ENCODE measurements at regions not wholly inside any gene's neighbourhood (a gene's known extent, or its start where the extent isn't known, plus 50 kb on each side); places are given as distances from the start of the nearest gene placed in this dataset.

DNA sequence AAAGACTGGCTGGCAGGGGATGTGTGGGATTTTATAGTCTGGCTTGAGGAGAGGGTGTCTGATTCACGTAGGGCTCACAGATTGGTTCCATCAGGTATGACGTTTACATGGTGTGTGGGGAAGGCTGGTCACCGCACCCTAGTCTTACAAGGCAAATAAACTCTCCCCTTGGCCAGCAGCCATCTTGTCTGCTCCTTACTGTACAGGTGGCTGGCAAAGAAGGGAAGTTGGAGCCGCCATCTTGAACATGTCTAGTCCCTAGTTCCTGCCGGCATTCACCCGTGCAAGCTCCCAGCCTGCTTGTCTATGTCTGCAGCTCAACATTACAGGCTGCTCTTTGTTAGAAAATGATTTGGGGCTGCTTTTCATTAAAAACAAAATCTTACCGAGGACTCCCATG lies 97.6 kb downstream of the RAMP3 start:
- no peak for DNase-seq
- H3K27ac Mint-ChIP-seq = no peak overlapping the region
- Histone ChIP-seq H3K4me1 (ENCODE audit: control insufficient read depth, insufficient read depth, low read length, poor library complexity, severe bottlenecking) (no peaks in the 10 kb centered on the region), H3K4me3 (ENCODE audit: low read depth, low read length) (no peak overlapping the region), H3K27ac (ENCODE audit: insufficient read depth, low read length, poor library complexity, severe bottlenecking) (no peak overlapping the region), H3K36me3 (ENCODE audit: control insufficient read depth, insufficient read depth, low read length) (no peaks in the 10 kb centered on the region), H3K27me3 (ENCODE audit: control insufficient read depth, insufficient read depth, low read length) (no peaks in the 10 kb centered on the region), H3K9me3 (ENCODE audit: control insufficient read depth in 2 of 2, low read length in 2 of 2) (no peaks in the 10 kb centered on the region)
- no peak for ATAC-seq (ENCODE audit: low read depth in 2 of 2)
- no peaks in the 10 kb centered on the region for H3K36me3 Mint-ChIP-seq
- H3K4me3 Mint-ChIP-seq = no peak overlapping the region
- peaks cover 0 to 3% (median 0%) of the 10 kb centered on the region in 7 donors for H3K9me3 Mint-ChIP-seq
- H3K4me1 Mint-ChIP-seq = peaks cover 0 to 5% (median 0%) of the 10 kb centered on the region in 4 donors
- peaks cover 28% of the 10 kb centered on the region for H3K27me3 Mint-ChIP-seq

- H3K4me1 ChIP-seq (ENCODE audit: control insufficient read depth, insufficient read depth, low read length, poor library complexity, severe bottlenecking) = no peaks in the 10 kb centered on the region
- H3K27ac Mint-ChIP-seq = no peak overlapping the region
- no peak overlapping the region for H3K4me3 ChIP-seq (ENCODE audit: low read depth, low read length)
- H3K4me1 Mint-ChIP-seq = peaks cover 0 to 5% (median 0%) of the 10 kb centered on the region in 4 donors
- H3K27me3 ChIP-seq (ENCODE audit: control insufficient read depth, insufficient read depth, low read length) = no peaks in the 10 kb centered on the region
- H3K9me3 ChIP-seq (ENCODE audit: control insufficient read depth in 2 of 2, low read length in 2 of 2) = no peaks in the 10 kb centered on the region
- H3K9me3 Mint-ChIP-seq = peaks cover 0 to 3% (median 0%) of the 10 kb centered on the region in 7 donors
- ATAC-seq (ENCODE audit: low read depth in 2 of 2) = no peak
- no peaks in the 10 kb centered on the region for H3K36me3 Mint-ChIP-seq
- no peak for DNase-seq
- H3K36me3 ChIP-seq (ENCODE audit: control insufficient read depth, insufficient read depth, low read length) = no peaks in the 10 kb centered on the region
- H3K27ac ChIP-seq (ENCODE audit: insufficient read depth, low read length, poor library complexity, severe bottlenecking) = no peak overlapping the region
- peaks cover 23% of the 10 kb centered on the region for H3K27me3 Mint-ChIP-seq
- H3K4me3 Mint-ChIP-seq = no peak overlapping the region
Measured at GRCh38 chr7:45256309-45256708, 98.7 kb downstream of the RAMP3 start.

DNA sequence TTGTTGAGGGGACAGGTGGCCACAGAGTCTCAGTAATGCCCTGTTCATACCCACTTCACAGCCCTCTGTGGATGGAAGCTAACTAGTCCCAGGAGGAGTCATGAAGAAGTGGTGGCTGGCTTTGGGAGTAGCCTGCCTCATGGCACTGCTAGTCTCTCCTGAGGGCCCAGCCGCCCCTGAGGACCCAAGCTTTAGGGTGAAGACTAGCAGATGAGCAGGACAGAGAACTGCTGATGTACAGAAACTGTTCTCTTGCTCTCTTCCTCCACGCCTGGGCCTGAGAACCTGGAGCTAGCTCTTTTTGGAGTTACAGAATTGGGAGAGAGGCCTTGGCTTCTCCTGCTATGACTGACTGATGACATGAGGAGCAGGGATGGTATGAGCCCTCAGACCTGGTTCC lies 99.2 kb downstream of the RAMP3 start:
- H3K27me3 ChIP-seq (ENCODE audit: control insufficient read depth, insufficient read depth, low read length) = no peaks in the 10 kb centered on the region
- ATAC-seq (ENCODE audit: low read depth in 2 of 2) (no peak), DNase-seq (no peak)
- no peaks in the 10 kb centered on the region for H3K9me3 ChIP-seq (ENCODE audit: control insufficient read depth in 2 of 2, low read length in 2 of 2)
- Mint-ChIP-seq H3K27ac (no peak overlapping the region), H3K9me3 (peaks cover 0 to 3% (median 0%) of the 10 kb centered on the region in 7 donors), H3K27me3 (peaks cover 23% of the 10 kb centered on the region), H3K4me1 (peaks cover 0 to 5% (median under 1%) of the 10 kb centered on the region in 4 donors), H3K4me3 (no peak overlapping the region), H3K36me3 (no peaks in the 10 kb centered on the region)
- H3K36me3 ChIP-seq (ENCODE audit: control insufficient read depth, insufficient read depth, low read length) = no peaks in the 10 kb centered on the region
- H3K4me3 ChIP-seq (ENCODE audit: low read depth, low read length) = no peak overlapping the region
- no peaks in the 10 kb centered on the region for H3K4me1 ChIP-seq (ENCODE audit: control insufficient read depth, insufficient read depth, low read length, poor library complexity, severe bottlenecking)
- no peak overlapping the region for H3K27ac ChIP-seq (ENCODE audit: insufficient read depth, low read length, poor library complexity, severe bottlenecking)

- Histone ChIP-seq H3K4me3 (ENCODE audit: low read depth, low read length) (no peak overlapping the region), H3K27me3 (ENCODE audit: control insufficient read depth, insufficient read depth, low read length) (no peaks in the 10 kb centered on the region), H3K9me3 (ENCODE audit: control insufficient read depth in 2 of 2, low read length in 2 of 2) (no peaks in the 10 kb centered on the region), H3K27ac (ENCODE audit: insufficient read depth, low read length, poor library complexity, severe bottlenecking) (no peak overlapping the region), H3K4me1 (ENCODE audit: control insufficient read depth, insufficient read depth, low read length, poor library complexity, severe bottlenecking) (no peaks in the 10 kb centered on the region), H3K36me3 (ENCODE audit: control insufficient read depth, insufficient read depth, low read length) (no peaks in the 10 kb centered on the region)
- H3K27ac Mint-ChIP-seq = no peak overlapping the region
- peaks cover 0 to 5% (median 2%) of the 10 kb centered on the region in 4 donors for H3K4me1 Mint-ChIP-seq
- H3K36me3 Mint-ChIP-seq = no peaks in the 10 kb centered on the region
- ATAC-seq (ENCODE audit: low read depth in 2 of 2) (no peak), DNase-seq (no peak)
- peaks cover 23% of the 10 kb centered on the region for H3K27me3 Mint-ChIP-seq
- H3K9me3 Mint-ChIP-seq = peaks cover 0 to 3% (median 0%) of the 10 kb centered on the region in 7 donors
- H3K4me3 Mint-ChIP-seq = no peak overlapping the region
Measured at GRCh38 chr7:45257284-45257683, 99.7 kb downstream of the RAMP3 start.

- H3K4me3 Mint-ChIP-seq = no peak overlapping the region
- Histone ChIP-seq H3K27me3 (ENCODE audit: control insufficient read depth, insufficient read depth, low read length) (no peaks in the 10 kb centered on the region), H3K36me3 (ENCODE audit: control insufficient read depth, insufficient read depth, low read length) (no peaks in the 10 kb centered on the region), H3K4me3 (ENCODE audit: low read depth, low read length) (no peak overlapping the region), H3K4me1 (ENCODE audit: control insufficient read depth, insufficient read depth, low read length, poor library complexity, severe bottlenecking) (no peaks in the 10 kb centered on the region), H3K27ac (ENCODE audit: insufficient read depth, low read length, poor library complexity, severe bottlenecking) (no peak overlapping the region), H3K9me3 (ENCODE audit: control insufficient read depth in 2 of 2, low read length in 2 of 2) (peaks cover 0 to 2% of the 10 kb centered on the region in 2 experiments)
- no peaks in the 10 kb centered on the region for H3K36me3 Mint-ChIP-seq
- peaks cover 21% of the 10 kb centered on the region for H3K27me3 Mint-ChIP-seq
- H3K27ac Mint-ChIP-seq = no peak overlapping the region
- ATAC-seq (ENCODE audit: low read depth in 2 of 2) (no peak), DNase-seq (no peak)
- H3K9me3 Mint-ChIP-seq = peaks cover 0 to 8% (median 2%) of the 10 kb centered on the region in 7 donors
- H3K4me1 Mint-ChIP-seq = peaks cover 0 to 5% (median 2%) of the 10 kb centered on the region in 4 donors
Measured at GRCh38 chr7:45258533-45259226, 101.1 kb downstream of the RAMP3 start.

GRCh38 chr7:45259227-45259596 lies 101.6 kb downstream of the RAMP3 start:
- no peak for ATAC-seq (ENCODE audit: low read depth in 2 of 2)
- H3K27ac Mint-ChIP-seq = no peak overlapping the region
- no peak overlapping the region for H3K27ac ChIP-seq (ENCODE audit: insufficient read depth, low read length, poor library complexity, severe bottlenecking)
- H3K9me3 ChIP-seq (ENCODE audit: control insufficient read depth in 2 of 2, low read length in 2 of 2) = peaks cover 0 to 2% of the 10 kb centered on the region in 2 experiments
- H3K4me3 ChIP-seq (ENCODE audit: low read depth, low read length) = no peak overlapping the region
- no peaks in the 10 kb centered on the region for H3K4me1 ChIP-seq (ENCODE audit: control insufficient read depth, insufficient read depth, low read length, poor library complexity, severe bottlenecking)
- no peaks in the 10 kb centered on the region for H3K36me3 Mint-ChIP-seq
- H3K9me3 Mint-ChIP-seq = peaks cover 0 to 8% (median 2%) of the 10 kb centered on the region in 7 donors
- H3K4me1 Mint-ChIP-seq = peaks cover 0 to 5% (median 2%) of the 10 kb centered on the region in 4 donors
- peaks cover 21% of the 10 kb centered on the region for H3K27me3 Mint-ChIP-seq
- no peaks in the 10 kb centered on the region for H3K36me3 ChIP-seq (ENCODE audit: control insufficient read depth, insufficient read depth, low read length)
- no peaks in the 10 kb centered on the region for H3K27me3 ChIP-seq (ENCODE audit: control insufficient read depth, insufficient read depth, low read length)
- DNase-seq = no peak
- H3K4me3 Mint-ChIP-seq = no peak overlapping the region

DNA sequence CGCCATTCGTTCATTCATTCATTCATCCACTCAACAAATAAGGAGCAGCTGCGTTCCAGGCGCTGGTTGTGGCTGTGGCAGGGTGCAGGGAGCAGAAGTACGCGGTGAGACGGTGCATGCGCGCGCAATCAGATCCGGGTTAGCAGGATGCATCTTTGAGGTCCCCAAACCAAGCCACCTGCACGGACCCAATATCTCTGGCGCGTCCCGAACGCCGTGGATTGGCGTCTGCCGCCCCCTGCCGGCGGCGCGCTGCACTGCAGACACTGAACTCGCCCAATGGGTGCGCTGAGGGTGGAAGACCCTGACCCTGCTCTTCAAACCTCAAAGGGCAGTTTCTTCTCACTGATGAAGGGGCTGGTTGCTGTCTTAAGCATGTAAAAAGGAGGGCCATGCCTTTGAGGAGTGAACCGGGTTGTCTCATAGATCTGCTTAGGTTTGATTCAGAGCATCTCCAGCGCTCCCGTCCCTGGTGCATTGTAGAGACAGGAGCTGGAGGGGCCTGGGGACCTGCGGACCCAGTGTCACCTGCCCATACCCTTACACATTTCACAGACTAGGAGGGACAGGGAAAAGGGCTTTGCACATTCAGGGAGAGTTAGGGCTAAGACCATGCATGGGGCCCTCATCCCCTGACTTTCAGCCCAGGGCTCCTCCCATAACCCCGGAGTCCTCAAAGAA lies 102.5 kb downstream of the RAMP3 start:
- Mint-ChIP-seq H3K4me3 (no peak overlapping the region), H3K27ac (no peak overlapping the region), H3K36me3 (no peaks in the 10 kb centered on the region), H3K4me1 (peaks cover 0 to 5% (median 2%) of the 10 kb centered on the region in 4 donors), H3K9me3 (peaks cover 0 to 8% (median under 1%) of the 10 kb centered on the region in 7 donors), H3K27me3 (peaks cover 17% of the 10 kb centered on the region)
- H3K36me3 ChIP-seq (ENCODE audit: control insufficient read depth, insufficient read depth, low read length) = no peaks in the 10 kb centered on the region
- peaks cover 0 to 2% of the 10 kb centered on the region in 2 experiments for H3K9me3 ChIP-seq (ENCODE audit: control insufficient read depth in 2 of 2, low read length in 2 of 2)
- ATAC-seq (ENCODE audit: low read depth in 2 of 2) (peak; percentile 71 to 72), DNase-seq (peak; percentile 34 to 67 (median 56))
- no peak overlapping the region for H3K27ac ChIP-seq (ENCODE audit: insufficient read depth, low read length, poor library complexity, severe bottlenecking)
- no peaks in the 10 kb centered on the region for H3K27me3 ChIP-seq (ENCODE audit: control insufficient read depth, insufficient read depth, low read length)
- H3K4me1 ChIP-seq (ENCODE audit: control insufficient read depth, insufficient read depth, low read length, poor library complexity, severe bottlenecking) = no peaks in the 10 kb centered on the region
- no peak overlapping the region for H3K4me3 ChIP-seq (ENCODE audit: low read depth, low read length)

All from CD4-positive, CD25-positive, alpha-beta regulatory T cell (primary cell).